Liver (tissue), 8 donors: ENCODE measurements at regions not wholly inside any gene's neighbourhood (a gene's known extent, or its start where the extent isn't known, plus 50 kb on each side); places are given as distances from the start of the nearest gene placed in this dataset.

Experiments used
- DNase-seq: peaks from one replicate; pipeline ENCODE4 v3.0.0-alpha.2; 2017; ENCODE audit warnings: low spot score
- H3K27ac ChIP-seq, 2 donors: one replicate each; pipeline ENCODE4 v1.7.0; 2013; ENCODE audit warnings: inconsistent platforms in 2 of 2, low read length in 2 of 2, control low read depth in 1 of 2, low read depth in 1 of 2, mild to moderate bottlenecking in 1 of 2
- H3K27me3 ChIP-seq, 4 donors: one replicate each; pipeline versions ENCODE4 v1.6.1 to v1.7.0; 2013; ENCODE audit warnings: low read length in 3 of 4, inconsistent platforms in 1 of 4, mild to moderate bottlenecking in 1 of 4, moderate library complexity in 1 of 4; ENCODE audit not compliant: control insufficient read depth in 4 of 4, insufficient read depth in 4 of 4
- H3K36me3 ChIP-seq, 4 donors: one replicate each; pipeline versions ENCODE4 v1.6.1 to v1.7.0; 2013; ENCODE audit warnings: low read length in 3 of 4, mild to moderate bottlenecking in 3 of 4, low read depth in 1 of 4, moderate library complexity in 1 of 4; ENCODE audit not compliant: control insufficient read depth in 4 of 4, insufficient read depth in 3 of 4
- H3K4me1 ChIP-seq, 4 donors: one replicate each; pipeline versions ENCODE4 v1.6.1 to v1.7.0; 2013; ENCODE audit warnings: low read length in 3 of 4, mild to moderate bottlenecking in 3 of 4, moderate library complexity in 1 of 4; ENCODE audit not compliant: control insufficient read depth in 4 of 4, insufficient read depth in 4 of 4
- H3K4me3 ChIP-seq, 3 donors: one replicate each; pipeline versions ENCODE4 v1.6.1 to v1.7.0; 2013; ENCODE audit warnings: low read length in 3 of 3, control low read depth in 1 of 3, low read depth in 1 of 3, mild to moderate bottlenecking in 1 of 3
- H3K9ac ChIP-seq, 2 donors: one replicate each; pipeline ENCODE4 v1.7.0; 2013; ENCODE audit warnings: low read length in 2 of 2, mild to moderate bottlenecking in 2 of 2, moderate library complexity in 2 of 2, control low read depth in 1 of 2, low read depth in 1 of 2
- H3K9me3 ChIP-seq, 4 donors: one replicate each; pipeline versions ENCODE4 v1.6.1 to v1.7.0; 2013; ENCODE audit warnings: low read length in 3 of 4; ENCODE audit not compliant: control insufficient read depth in 4 of 4
- ATF3 ChIP-seq: IDR thresholded peaks from 2 replicates; pipeline ENCODE4 v1.6.1; 2016; ENCODE audit warnings: antibody characterized with exemption
- CTCF ChIP-seq: fragments of 150-350 bp; IDR thresholded peaks from 2 replicates; pipeline ENCODE4 v1.5.1; 2017; ENCODE audit warnings: improper control_type of control experiment, low read depth, low read length; ENCODE audit not compliant: missing input control
- EGR1 ChIP-seq, 2 donors: IDR thresholded peaks; 2 replicates each; pipeline ENCODE4 v1.6.1; 2016 to 2018; ENCODE audit warnings: antibody characterized with exemption in 2 of 2, low read depth in 2 of 2
- FOXA1 ChIP-seq: IDR thresholded peaks from 2 replicates; pipeline ENCODE4 v1.6.1; 2016; ENCODE audit warnings: antibody characterized with exemption
- FOXA2 ChIP-seq: IDR thresholded peaks from 2 replicates; pipeline ENCODE4 v1.6.1; 2016; ENCODE audit warnings: antibody characterized with exemption
- GABPA ChIP-seq, 2 donors: IDR thresholded peaks in 1 of 2; conservative IDR thresholded peaks in 1 of 2; 2 replicates each; pipeline ENCODE4 v1.6.1; 2016; ENCODE audit warnings: antibody characterized with exemption in 2 of 2, mild to moderate bottlenecking in 1 of 2, moderate library complexity in 1 of 2
- HNF4A ChIP-seq, 2 donors: conservative IDR thresholded peaks; 2 replicates each; pipeline ENCODE4 v1.6.1; 2016; ENCODE audit warnings: antibody characterized with exemption in 2 of 2, mild to moderate bottlenecking in 2 of 2
- HNF4G ChIP-seq: IDR thresholded peaks from 2 replicates; pipeline ENCODE4 v1.6.1; 2016; ENCODE audit warnings: antibody characterized with exemption
- JUND ChIP-seq, 2 donors: IDR thresholded peaks; 2 replicates each; pipeline ENCODE4 v1.6.1; 2016; ENCODE audit warnings: antibody characterized with exemption in 2 of 2
- MAX ChIP-seq: IDR thresholded peaks from 2 replicates; pipeline ENCODE4 v1.6.1; 2016; ENCODE audit warnings: antibody characterized with exemption
- NR2F2 ChIP-seq: IDR thresholded peaks from 2 replicates; pipeline ENCODE4 v1.6.1; 2016; ENCODE audit warnings: antibody characterized with exemption
- RAD21 ChIP-seq, 2 donors: IDR thresholded peaks; 2 replicates each; pipeline ENCODE4 v1.6.1; 2016; ENCODE audit warnings: antibody characterized with exemption in 2 of 2, mild to moderate bottlenecking in 2 of 2
- REST ChIP-seq: IDR thresholded peaks from 2 replicates; pipeline ENCODE4 v1.6.1; 2016; ENCODE audit warnings: antibody characterized with exemption, mild to moderate bottlenecking
- RXRA ChIP-seq, 2 donors: IDR thresholded peaks; 2 replicates each; pipeline ENCODE4 v1.6.1; 2017 to 2018; ENCODE audit warnings: antibody characterized with exemption in 2 of 2, mild to moderate bottlenecking in 1 of 2
- SP1 ChIP-seq: IDR thresholded peaks from 2 replicates; pipeline ENCODE4 v1.6.1; 2018; ENCODE audit warnings: antibody characterized with exemption, mild to moderate bottlenecking
- TAF1 ChIP-seq: conservative IDR thresholded peaks from 2 replicates; pipeline ENCODE4 v1.6.1; 2016; ENCODE audit warnings: antibody characterized with exemption, mild to moderate bottlenecking
- YY1 ChIP-seq: IDR thresholded peaks from 2 replicates; pipeline ENCODE4 v1.6.1; 2016; ENCODE audit warnings: antibody characterized with exemption, mild to moderate bottlenecking
- ZBTB33 ChIP-seq: IDR thresholded peaks from 2 replicates; pipeline ENCODE4 v1.6.1; 2016; ENCODE audit warnings: antibody characterized with exemption
- WGBS: extraction: QIAGEN DNeasy Blood & Tissue Kit; methylation state at CpG from one replicate; pipeline ENCODE4 v1.1.7; 2013; 5-methylcytosine and 5-hydroxymethylcytosine counted together
- donor health status: healthy.
- donor health status: healthy.
- donor health status: healthy.
- donor health status: healthy.
- donor health status: healthy.

GRCh38 chr3:6125520-6125919 is 735.4 kb upstream of the GRM7 start (continued):
- TF ChIP-seq CTCF = no peak
- TF ChIP-seq FOXA1 = peak; percentile 93
- TF ChIP-seq RAD21 (IDR thresholded peaks at IDR 0.05) = peak; percentile 58 to 62
- TF ChIP-seq YY1 = peak; percentile 83
- peak; percentile 65 to 82 for TF ChIP-seq JUND (IDR thresholded peaks at IDR 0.05)
- peak; percentile 77 for TF ChIP-seq ZBTB33
- TF ChIP-seq EGR1 (IDR thresholded peaks at IDR 0.05; ENCODE audit: low read depth in 2 of 2) = peak in 1 of 2 donors; percentile 54

GRCh38 chr3:6132684-6133432 is 728.1 kb upstream of the GRM7 start:
- Histone ChIP-seq H3K27me3 (no peaks in the 10 kb centered on the region), H3K36me3 (no peaks in the 10 kb centered on the region), H3K9ac (no peak overlapping the region), H3K4me3 (no peak overlapping the region), H3K9me3 (no peaks in the 10 kb centered on the region), H3K4me1 (no peaks in the 10 kb centered on the region), H3K27ac (no peak overlapping the region)
- WGBS = 89% methylated on average over 8 of the region's 8 CpGs
- no peak for DNase-seq
- TF ChIP-seq FOXA1 = no peak
- TF ChIP-seq NR2F2 = no peak
- no peak for TF ChIP-seq HNF4A (conservative IDR thresholded peaks at IDR 0.05)
- no peak for TF ChIP-seq RAD21 (IDR thresholded peaks at IDR 0.05)
- no peak for TF ChIP-seq MAX
- TF ChIP-seq EGR1 (IDR thresholded peaks at IDR 0.05; ENCODE audit: low read depth in 2 of 2) = no peak
- no peak for TF ChIP-seq GABPA (IDR thresholded peaks at IDR 0.05 in 1 of 2, conservative IDR thresholded peaks at IDR 0.05 in 1 of 2)
- no peak for TF ChIP-seq FOXA2
- no peak for TF ChIP-seq REST
- TF ChIP-seq RXRA (IDR thresholded peaks at IDR 0.05) = no peak
- TF ChIP-seq ATF3 = no peak
- TF ChIP-seq SP1 = no peak
- TF ChIP-seq JUND (IDR thresholded peaks at IDR 0.05) = no peak
- no peak for TF ChIP-seq TAF1
- no peak for TF ChIP-seq HNF4G
- no peak for TF ChIP-seq CTCF
- no peak for TF ChIP-seq YY1
- TF ChIP-seq ZBTB33 = no peak
